ENCODE measurements at regions not wholly inside any gene's neighbourhood (a gene's known extent, or its start where the extent isn't known, plus 50 kb on each side); places are given as distances from the start of the nearest gene placed in this dataset.

DNA sequence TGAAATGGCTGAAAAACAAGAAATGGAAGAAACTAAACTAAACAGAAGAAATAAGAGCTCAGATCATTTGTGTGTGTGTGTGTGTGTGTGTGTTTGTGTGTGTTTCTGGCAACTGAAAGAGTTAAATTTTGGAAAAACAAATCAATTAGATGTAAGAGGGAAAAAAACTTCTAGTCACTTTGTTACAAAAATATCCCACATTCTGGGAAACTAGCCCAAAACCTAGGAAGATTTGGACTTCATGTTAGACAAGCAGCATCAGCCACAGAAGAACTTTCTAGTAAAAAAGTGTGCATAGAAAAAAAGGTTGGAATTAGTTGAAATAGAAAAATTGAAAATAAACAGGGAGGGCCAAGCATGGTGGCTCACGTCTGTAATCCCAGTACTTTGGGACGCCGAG is 111.6 kb upstream of the PRKG2 start:
- Histone ChIP-seq H2AK5ac (ENCODE audit: low read depth, low read length) (no peak overlapping the region), H3K9ac (ENCODE audit: low read depth, low read length) (no peak overlapping the region), H3K9me3 (ENCODE audit: control insufficient read depth, insufficient read depth, low read length) (no peaks in the 10 kb centered on the region), H2AFZ (replicated peaks; ENCODE audit: low read length, poor library complexity) (no peak overlapping the region), H4K20me1 (ENCODE audit: insufficient read depth, low read length) (no peaks in the 10 kb centered on the region), H3K14ac (replicated peaks; ENCODE audit: low read depth, low read length) (no peak overlapping the region), H3K4me3 (ENCODE audit: insufficient read depth, low read depth, low read length) (no peak overlapping the region), H3K27me3 (ENCODE audit: control insufficient read depth, insufficient read depth, low read length) (no peaks in the 10 kb centered on the region), H4K91ac (ENCODE audit: insufficient read depth, low read depth, low read length) (no peak overlapping the region), H2BK120ac (ENCODE audit: low read depth, low read length) (no peak overlapping the region), H3K4ac (ENCODE audit: low read depth, low read length) (no peak overlapping the region), H3K18ac (ENCODE audit: low read depth, low read length) (no peak overlapping the region), H3K36me3 (ENCODE audit: control insufficient read depth, insufficient read depth, low read length) (no peaks in the 10 kb centered on the region), H3K4me2 (ENCODE audit: low read depth, low read length) (no peak overlapping the region), H3K56ac (ENCODE audit: extremely low read depth, insufficient read depth, low read length) (no peak overlapping the region), H2BK5ac (ENCODE audit: low read depth, low read length, poor library complexity, severe bottlenecking) (no peak overlapping the region), H3K23ac (ENCODE audit: low read depth, low read length) (no peak overlapping the region), H3K4me1 (ENCODE audit: control insufficient read depth, insufficient read depth, low read length) (no peaks in the 10 kb centered on the region), H2BK15ac (ENCODE audit: low read depth, low read length) (no peak overlapping the region), H3K27ac (ENCODE audit: insufficient read depth, low read length) (no peak overlapping the region), H2AK9ac (replicated peaks; ENCODE audit: low read depth, low read length, poor library complexity) (no peak overlapping the region), H4K5ac (ENCODE audit: low read depth, low read length) (no peak overlapping the region), H3K79me1 (ENCODE audit: low read depth in 1 of 2, low read length in 2 of 2) (no peaks in the 10 kb centered on the region), H3K9me1 (ENCODE audit: insufficient read depth, low read length) (no peaks in the 10 kb centered on the region), H4K8ac (ENCODE audit: low read depth in 2 of 2, low read length in 2 of 2) (no peak overlapping the region), H2BK20ac (ENCODE audit: low read depth, low read length) (no peak overlapping the region)
- ATAC-seq (ENCODE audit: low read depth) (no peak), DNase-seq (no peak)
- in situ Hi-C loops (cut with MboI; ENCODE audit: low sequenced_read_pairs) (no loop called here), intact Hi-C loops (cut with micrococcal nuclease) (no loop called here), dilution Hi-C loops (cut with HindIII; ENCODE audit: low sequenced_read_pairs, unreplicated experiment) (no loop called here)
- no CpG with 5 or more reads among the region's 3 CpGs for WGBS, 2 experiments (ENCODE audit: extremely low coverage in 2 of 2, insufficient read length in 1 of 2)
- BruUV-seq (replicated peaks), result no TSS peak
- POLR2A ChIA-PET (ENCODE audit: unreplicated experiment), result no interaction called here
- TF ChIP-seq MXI1 (IDR thresholded peaks at IDR 0.05; ENCODE audit: borderline replicate concordance, low read depth, low read length) (no peak), MAZ (IDR thresholded peaks at IDR 0.05; ENCODE audit: borderline replicate concordance, low read depth, low read length) (no peak), CEBPB (IDR thresholded peaks at IDR 0.05; ENCODE audit: low read depth, low read length) (no peak), RAD21 (IDR thresholded peaks at IDR 0.05; ENCODE audit: low read length) (no peak), SMC3 (IDR thresholded peaks at IDR 0.05; ENCODE audit: low read depth, low read length) (no peak), CHD1 (IDR thresholded peaks at IDR 0.05; ENCODE audit: low read depth, low read length) (no peak), USF2 (IDR thresholded peaks at IDR 0.05; ENCODE audit: low read depth, low read length) (no peak), RCOR1 (IDR thresholded peaks at IDR 0.05; ENCODE audit: insufficient replicate concordance, low read length) (no peak), NFE2L2 (IDR thresholded peaks at IDR 0.05; ENCODE audit: low read depth, low read length) (no peak), CTCF (conservative IDR thresholded peaks at IDR 0.05; ENCODE audit: low read depth, low read length) (no peak), RFX5 (IDR thresholded peaks at IDR 0.05; ENCODE audit: low read depth, low read length) (no peak), BHLHE40 (IDR thresholded peaks at IDR 0.05; ENCODE audit: low read depth, low read length) (no peak), POLR2A (IDR thresholded peaks at IDR 0.05; ENCODE audit: low read depth, low read length) (no peak), FOS (IDR thresholded peaks at IDR 0.05; ENCODE audit: low read depth, low read length) (no peak), ELK1 (IDR thresholded peaks at IDR 0.05; ENCODE audit: borderline replicate concordance, low read depth, low read length) (no peak), MAFK (IDR thresholded peaks at IDR 0.05; ENCODE audit: low read depth, low read length) (no peak)
- CTCF ChIA-PET, result no interaction called here
